ENCODE measurements at regions not wholly inside any gene's neighbourhood (a gene's known extent, or its start where the extent isn't known, plus 50 kb on each side); places are given as distances from the start of the nearest gene placed in this dataset.
"Not testable (repeated sequence)": the region's sequence is repeated elsewhere in the genome, so short reads cannot be mapped to it uniquely, and the experiment has no call there.

DNA sequence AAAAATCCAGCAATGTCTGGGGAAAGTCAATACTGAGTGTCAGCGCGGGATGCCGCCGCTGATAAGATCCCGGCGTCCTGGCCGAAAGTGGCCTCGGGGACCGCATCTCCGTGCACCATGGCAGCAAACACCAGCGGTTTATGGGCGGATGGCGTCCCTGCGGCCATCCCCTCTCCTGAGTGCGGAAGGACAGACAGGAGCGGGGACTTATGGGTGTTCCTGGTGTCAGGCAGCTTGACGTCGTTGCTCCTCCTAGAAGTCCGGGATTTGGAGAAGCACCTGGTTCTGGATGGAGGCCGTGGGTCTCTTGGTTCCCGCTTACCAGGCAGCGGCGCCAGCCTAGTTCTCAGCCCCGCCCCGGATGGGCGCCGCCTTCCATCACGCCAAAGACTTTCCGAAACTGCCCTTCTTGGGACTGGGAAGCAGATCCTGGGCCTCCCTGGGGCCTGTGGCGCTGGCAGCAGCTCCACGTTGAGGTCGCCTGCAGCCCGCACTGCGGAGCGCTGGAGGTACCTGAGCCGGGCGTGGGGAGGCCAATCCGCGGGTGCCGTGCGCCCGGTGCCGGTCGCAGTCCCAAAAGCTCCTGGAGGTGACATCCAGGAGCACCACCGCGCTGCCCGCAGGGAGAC lies 119.1 kb downstream of the CCDC74A start:
- Histone ChIP-seq H3K9ac (ENCODE audit: insufficient read depth, low read length, poor library complexity, severe bottlenecking) (no peak overlapping the region), H3K4me2 (replicated peaks; ENCODE audit: extremely low read depth, low read length, poor library complexity, severe bottlenecking) (no peak overlapping the region), H3K27ac (ENCODE audit: low read depth in 1 of 2, low read length in 2 of 2) (no peak overlapping the region), H3K27me3 (ENCODE audit: control insufficient read depth in 2 of 2, insufficient read depth in 2 of 2, low read length in 2 of 2) (peaks cover 0 to 23% of the 10 kb centered on the region in 2 donors), H3K4me3 (replicated peaks in 1 of 3; ENCODE audit: low read depth in 2 of 3, low read length in 3 of 3) (no peak overlapping the region), H3K4me1 (ENCODE audit: control insufficient read depth in 1 of 2, insufficient read depth in 2 of 2, low read length in 2 of 2) (peaks cover 0 to 3% of the 10 kb centered on the region in 2 donors), H3K9me3 (replicated peaks in 1 of 2; ENCODE audit: control insufficient read depth in 1 of 2, insufficient read depth in 1 of 2, low read length in 2 of 2) (peaks cover 4 to 5% of the 10 kb centered on the region in 2 donors), H3K36me3 (replicated peaks in 1 of 2; ENCODE audit: control insufficient read depth in 1 of 2, insufficient read depth in 2 of 2, low read length in 2 of 2) (no peaks in the 10 kb centered on the region), H4K20me1 (ENCODE audit: insufficient read depth, low read length) (no peaks in the 10 kb centered on the region), H3K79me2 (ENCODE audit: insufficient read depth, low read length) (no peaks in the 10 kb centered on the region), H2AFZ (ENCODE audit: insufficient read depth, low read depth, low read length, poor library complexity, severe bottlenecking) (no peak overlapping the region)
- no peak for DNase-seq
- TF ChIP-seq, protein P1, sequence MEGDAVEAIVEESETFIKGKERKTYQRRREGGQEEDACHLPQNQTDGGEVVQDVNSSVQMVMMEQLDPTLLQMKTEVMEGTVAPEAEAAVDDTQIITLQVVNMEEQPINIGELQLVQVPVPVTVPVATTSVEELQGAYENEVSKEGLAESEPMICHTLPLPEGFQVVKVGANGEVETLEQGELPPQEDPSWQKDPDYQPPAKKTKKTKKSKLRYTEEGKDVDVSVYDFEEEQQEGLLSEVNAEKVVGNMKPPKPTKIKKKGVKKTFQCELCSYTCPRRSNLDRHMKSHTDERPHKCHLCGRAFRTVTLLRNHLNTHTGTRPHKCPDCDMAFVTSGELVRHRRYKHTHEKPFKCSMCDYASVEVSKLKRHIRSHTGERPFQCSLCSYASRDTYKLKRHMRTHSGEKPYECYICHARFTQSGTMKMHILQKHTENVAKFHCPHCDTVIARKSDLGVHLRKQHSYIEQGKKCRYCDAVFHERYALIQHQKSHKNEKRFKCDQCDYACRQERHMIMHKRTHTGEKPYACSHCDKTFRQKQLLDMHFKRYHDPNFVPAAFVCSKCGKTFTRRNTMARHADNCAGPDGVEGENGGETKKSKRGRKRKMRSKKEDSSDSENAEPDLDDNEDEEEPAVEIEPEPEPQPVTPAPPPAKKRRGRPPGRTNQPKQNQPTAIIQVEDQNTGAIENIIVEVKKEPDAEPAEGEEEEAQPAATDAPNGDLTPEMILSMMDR (IDR thresholded peaks at IDR 0.05) = no peak
- no peaks in the 10 kb centered on the region for H3K36me3 Mint-ChIP-seq
- peaks cover 20 to 38% (median 27%) of the 10 kb centered on the region in 3 donors for H3K27me3 Mint-ChIP-seq (ENCODE audit: low read depth in 3 of 3)
- H3K4me3 Mint-ChIP-seq = peak overlapping the region; percentile 64 to 72
- intact Hi-C loops (cut with micrococcal nuclease) = no loop called here
- 27% methylated on average over 47 of the region's 47 CpGs for WGBS (ENCODE audit: insufficient coverage)
- no peak overlapping the region for H3K27ac Mint-ChIP-seq
- peaks cover 5% of the 10 kb centered on the region for H3K4me1 Mint-ChIP-seq
- peaks cover 0 to 15% (median 5%) of the 10 kb centered on the region in 7 donors for H3K9me3 Mint-ChIP-seq

DNA sequence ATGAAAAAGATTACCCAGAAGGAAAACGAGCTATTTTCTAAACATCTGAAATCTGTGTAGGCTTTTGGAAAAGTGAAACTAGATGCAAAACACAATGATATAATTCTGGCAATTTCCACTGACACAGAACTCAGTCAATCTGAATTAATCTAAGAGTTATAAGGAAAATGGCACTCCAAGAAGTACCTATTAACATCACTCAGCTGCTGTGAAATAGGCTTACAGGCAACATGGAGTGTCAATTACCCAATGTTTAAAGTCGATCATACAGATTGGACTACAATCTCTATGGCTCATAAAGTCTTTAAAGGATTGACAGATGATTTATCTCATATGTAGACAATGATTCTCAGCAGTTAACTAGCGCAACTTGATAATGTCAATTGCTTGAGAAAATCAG lies 120.9 kb downstream of the CCDC74A start:
- H3K27ac ChIP-seq (ENCODE audit: low read depth in 1 of 2, low read length in 2 of 2); H3K9me3 ChIP-seq (replicated peaks in 1 of 2; ENCODE audit: control insufficient read depth in 1 of 2, insufficient read depth in 1 of 2, low read length in 2 of 2); H3K36me3 Mint-ChIP-seq; H3K4me2 ChIP-seq (replicated peaks; ENCODE audit: extremely low read depth, low read length, poor library complexity, severe bottlenecking); H3K36me3 ChIP-seq (replicated peaks in 1 of 2; ENCODE audit: control insufficient read depth in 1 of 2, insufficient read depth in 2 of 2, low read length in 2 of 2); intact Hi-C loops (cut with micrococcal nuclease); H3K4me1 ChIP-seq (ENCODE audit: control insufficient read depth in 1 of 2, insufficient read depth in 2 of 2, low read length in 2 of 2); H4K20me1 ChIP-seq (ENCODE audit: insufficient read depth, low read length); H3K4me1 Mint-ChIP-seq; H2AFZ ChIP-seq (ENCODE audit: insufficient read depth, low read depth, low read length, poor library complexity, severe bottlenecking); H3K9ac ChIP-seq (ENCODE audit: insufficient read depth, low read length, poor library complexity, severe bottlenecking); DNase-seq; H3K79me2 ChIP-seq (ENCODE audit: insufficient read depth, low read length); H3K4me3 ChIP-seq (replicated peaks in 1 of 3; ENCODE audit: low read depth in 2 of 3, low read length in 3 of 3); H3K27ac Mint-ChIP-seq: not testable (repeated sequence)
- H3K4me3 Mint-ChIP-seq = peak overlapping the region in 1 of 2 donors; percentile 74
- H3K27me3 Mint-ChIP-seq (ENCODE audit: low read depth in 3 of 3) = peaks cover 20 to 37% (median 27%) of the 10 kb centered on the region in 3 donors
- H3K9me3 Mint-ChIP-seq = peaks cover 0 to 15% (median 5%) of the 10 kb centered on the region in 7 donors
- WGBS (ENCODE audit: insufficient coverage) = no CpG with 5 or more reads among the region's 3 CpGs
- peaks cover 0 to 23% of the 10 kb centered on the region in 2 donors for H3K27me3 ChIP-seq (ENCODE audit: control insufficient read depth in 2 of 2, insufficient read depth in 2 of 2, low read length in 2 of 2)

DNA sequence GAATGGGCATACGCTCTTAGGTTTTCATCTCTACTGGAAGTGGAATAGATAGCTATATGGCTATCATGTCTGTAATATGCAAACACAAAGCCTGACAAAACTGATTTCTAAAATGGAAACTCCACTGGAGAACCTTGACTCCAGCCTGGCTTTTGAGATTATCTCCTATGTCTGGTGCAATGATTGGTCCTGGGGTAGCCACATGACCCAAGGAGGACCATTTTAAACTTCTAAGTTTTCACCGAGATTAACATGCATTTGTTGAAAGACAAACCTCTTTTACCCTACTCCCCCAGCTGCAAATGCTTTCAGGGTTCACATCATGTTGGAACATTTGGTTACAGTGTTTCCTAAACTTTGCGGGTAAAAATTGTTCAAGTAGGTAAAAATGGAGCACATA lies 124.6 kb downstream of the CCDC74A start:
- H3K4me1 Mint-ChIP-seq; H3K4me3 ChIP-seq (replicated peaks in 1 of 3; ENCODE audit: low read depth in 2 of 3, low read length in 3 of 3); H3K79me2 ChIP-seq (ENCODE audit: insufficient read depth, low read length); H3K4me2 ChIP-seq (replicated peaks; ENCODE audit: extremely low read depth, low read length, poor library complexity, severe bottlenecking); H3K27ac Mint-ChIP-seq; DNase-seq; H3K36me3 Mint-ChIP-seq; H3K9me3 Mint-ChIP-seq; H3K4me1 ChIP-seq (ENCODE audit: control insufficient read depth in 1 of 2, insufficient read depth in 2 of 2, low read length in 2 of 2); H4K20me1 ChIP-seq (ENCODE audit: insufficient read depth, low read length); H3K4me3 Mint-ChIP-seq; H3K9me3 ChIP-seq (replicated peaks in 1 of 2; ENCODE audit: control insufficient read depth in 1 of 2, insufficient read depth in 1 of 2, low read length in 2 of 2); H3K9ac ChIP-seq (ENCODE audit: insufficient read depth, low read length, poor library complexity, severe bottlenecking); H3K36me3 ChIP-seq (replicated peaks in 1 of 2; ENCODE audit: control insufficient read depth in 1 of 2, insufficient read depth in 2 of 2, low read length in 2 of 2); H2AFZ ChIP-seq (ENCODE audit: insufficient read depth, low read depth, low read length, poor library complexity, severe bottlenecking); H3K27ac ChIP-seq (ENCODE audit: low read depth in 1 of 2, low read length in 2 of 2); intact Hi-C loops (cut with micrococcal nuclease); H3K27me3 ChIP-seq (ENCODE audit: control insufficient read depth in 2 of 2, insufficient read depth in 2 of 2, low read length in 2 of 2): not testable (repeated sequence)
- H3K27me3 Mint-ChIP-seq (ENCODE audit: low read depth in 3 of 3) = peaks cover 7 to 24% (median 10%) of the 10 kb centered on the region in 3 donors
- no CpG with 5 or more reads among the region's 3 CpGs for WGBS (ENCODE audit: insufficient coverage)

GRCh38 chr2:131654107-131654506 lies 126.4 kb downstream of the CCDC74A start:
- H3K27me3 Mint-ChIP-seq (ENCODE audit: low read depth in 3 of 3) = peaks cover 2 to 11% (median 3%) of the 10 kb centered on the region in 3 donors
- H3K4me3 Mint-ChIP-seq; H2AFZ ChIP-seq (ENCODE audit: insufficient read depth, low read depth, low read length, poor library complexity, severe bottlenecking); H3K27me3 ChIP-seq (ENCODE audit: control insufficient read depth in 2 of 2, insufficient read depth in 2 of 2, low read length in 2 of 2); H3K79me2 ChIP-seq (ENCODE audit: insufficient read depth, low read length); H3K4me3 ChIP-seq (replicated peaks in 1 of 3; ENCODE audit: low read depth in 2 of 3, low read length in 3 of 3); H3K27ac Mint-ChIP-seq; DNase-seq; H3K4me1 Mint-ChIP-seq; H3K36me3 ChIP-seq (replicated peaks in 1 of 2; ENCODE audit: control insufficient read depth in 1 of 2, insufficient read depth in 2 of 2, low read length in 2 of 2); H3K27ac ChIP-seq (ENCODE audit: low read depth in 1 of 2, low read length in 2 of 2); H3K9ac ChIP-seq (ENCODE audit: insufficient read depth, low read length, poor library complexity, severe bottlenecking); H3K36me3 Mint-ChIP-seq; H3K4me1 ChIP-seq (ENCODE audit: control insufficient read depth in 1 of 2, insufficient read depth in 2 of 2, low read length in 2 of 2); H4K20me1 ChIP-seq (ENCODE audit: insufficient read depth, low read length); H3K4me2 ChIP-seq (replicated peaks; ENCODE audit: extremely low read depth, low read length, poor library complexity, severe bottlenecking); intact Hi-C loops (cut with micrococcal nuclease): not testable (repeated sequence)
- H3K9me3 ChIP-seq (replicated peaks in 1 of 2; ENCODE audit: control insufficient read depth in 1 of 2, insufficient read depth in 1 of 2, low read length in 2 of 2) = peaks cover 0 to 18% of the 10 kb centered on the region in 2 donors
- WGBS (ENCODE audit: insufficient coverage) = no CpG with 5 or more reads among the region's 2 CpGs
- peaks cover 0 to 17% (median 12%) of the 10 kb centered on the region in 7 donors for H3K9me3 Mint-ChIP-seq
